ENCODE measurements at regions not wholly inside any gene's neighbourhood (a gene's known extent, or its start where the extent isn't known, plus 50 kb on each side); places are given as distances from the start of the nearest gene placed in this dataset.
"Not testable (repeated sequence)": the region's sequence is repeated elsewhere in the genome, so short reads cannot be mapped to it uniquely, and the experiment has no call there.

GRCh38 chr11:42777776-42778175, 534.0 kb upstream of the API5 start:
- peaks cover 10% of the 10 kb centered on the region for H3K9me3 Mint-ChIP-seq
- H3K36me3 Mint-ChIP-seq (ENCODE audit: low read depth) = peaks cover 4% of the 10 kb centered on the region
- no peak overlapping the region for H3K27ac Mint-ChIP-seq (ENCODE audit: unreplicated experiment)
- no peak overlapping the region for H3K4me3 Mint-ChIP-seq
- H3K4me1 Mint-ChIP-seq = peaks cover 19% of the 10 kb centered on the region
- DNase-seq (ENCODE audit: low read depth, low spot score) = no peak
- TF ChIP-seq, protein P1, sequence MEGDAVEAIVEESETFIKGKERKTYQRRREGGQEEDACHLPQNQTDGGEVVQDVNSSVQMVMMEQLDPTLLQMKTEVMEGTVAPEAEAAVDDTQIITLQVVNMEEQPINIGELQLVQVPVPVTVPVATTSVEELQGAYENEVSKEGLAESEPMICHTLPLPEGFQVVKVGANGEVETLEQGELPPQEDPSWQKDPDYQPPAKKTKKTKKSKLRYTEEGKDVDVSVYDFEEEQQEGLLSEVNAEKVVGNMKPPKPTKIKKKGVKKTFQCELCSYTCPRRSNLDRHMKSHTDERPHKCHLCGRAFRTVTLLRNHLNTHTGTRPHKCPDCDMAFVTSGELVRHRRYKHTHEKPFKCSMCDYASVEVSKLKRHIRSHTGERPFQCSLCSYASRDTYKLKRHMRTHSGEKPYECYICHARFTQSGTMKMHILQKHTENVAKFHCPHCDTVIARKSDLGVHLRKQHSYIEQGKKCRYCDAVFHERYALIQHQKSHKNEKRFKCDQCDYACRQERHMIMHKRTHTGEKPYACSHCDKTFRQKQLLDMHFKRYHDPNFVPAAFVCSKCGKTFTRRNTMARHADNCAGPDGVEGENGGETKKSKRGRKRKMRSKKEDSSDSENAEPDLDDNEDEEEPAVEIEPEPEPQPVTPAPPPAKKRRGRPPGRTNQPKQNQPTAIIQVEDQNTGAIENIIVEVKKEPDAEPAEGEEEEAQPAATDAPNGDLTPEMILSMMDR (conservative IDR thresholded peaks at IDR 0.05) = no peak
- H3K27me3 Mint-ChIP-seq (ENCODE audit: low read depth) = no peaks in the 10 kb centered on the region

DNA sequence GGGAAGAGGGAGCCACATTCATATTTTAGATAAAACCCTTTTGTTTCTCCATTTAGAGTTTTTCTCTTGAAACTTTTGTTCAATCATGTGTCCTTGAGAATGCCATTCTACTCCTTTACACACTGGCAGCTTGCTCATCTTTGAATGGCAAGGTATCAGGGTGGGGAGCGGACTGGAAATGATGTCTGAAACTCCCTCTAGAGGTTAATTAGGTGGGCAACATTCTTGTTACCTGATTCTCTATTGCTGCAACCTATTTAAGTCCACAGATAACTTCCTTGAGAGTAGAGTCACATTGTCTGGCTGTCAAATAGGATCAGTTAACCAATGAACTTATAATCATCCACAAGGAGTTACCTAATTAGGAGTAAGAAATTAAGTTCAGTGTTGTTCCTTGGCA, 533.6 kb upstream of the API5 start:
- H3K27ac Mint-ChIP-seq (ENCODE audit: unreplicated experiment) = no peak overlapping the region
- H3K27me3 Mint-ChIP-seq (ENCODE audit: low read depth) = no peaks in the 10 kb centered on the region
- TF ChIP-seq, protein P1 (conservative IDR thresholded peaks at IDR 0.05) = no peak
- no peaks in the 10 kb centered on the region for H3K36me3 Mint-ChIP-seq (ENCODE audit: low read depth)
- no peak overlapping the region for H3K4me3 Mint-ChIP-seq
- H3K9me3 Mint-ChIP-seq = peaks cover 9% of the 10 kb centered on the region
- DNase-seq (ENCODE audit: low read depth, low spot score) = no peak
- peaks cover 17% of the 10 kb centered on the region for H3K4me1 Mint-ChIP-seq

- peaks cover 7% of the 10 kb centered on the region for H3K9me3 Mint-ChIP-seq
- TF ChIP-seq, protein P1 (conservative IDR thresholded peaks at IDR 0.05) = no peak
- H3K27ac Mint-ChIP-seq (ENCODE audit: unreplicated experiment) = no peak overlapping the region
- H3K36me3 Mint-ChIP-seq (ENCODE audit: low read depth) = no peaks in the 10 kb centered on the region
- peaks cover 13% of the 10 kb centered on the region for H3K4me1 Mint-ChIP-seq
- no peak for DNase-seq (ENCODE audit: low read depth, low spot score)
- H3K27me3 Mint-ChIP-seq (ENCODE audit: low read depth) = no peaks in the 10 kb centered on the region
- no peak overlapping the region for H3K4me3 Mint-ChIP-seq
Measured at GRCh38 chr11:42779555-42779954, 532.2 kb upstream of the API5 start.

GRCh38 chr11:42786981-42787380, 524.8 kb upstream of the API5 start:
- Mint-ChIP-seq H3K27ac (ENCODE audit: unreplicated experiment) (no peak overlapping the region), H3K36me3 (ENCODE audit: low read depth) (peaks cover 8% of the 10 kb centered on the region), H3K27me3 (ENCODE audit: low read depth) (no peaks in the 10 kb centered on the region), H3K4me1 (peaks cover 11% of the 10 kb centered on the region), H3K9me3 (peaks cover 8% of the 10 kb centered on the region), H3K4me3 (no peak overlapping the region)
- TF ChIP-seq, protein P1 (conservative IDR thresholded peaks at IDR 0.05) = no peak
- DNase-seq (ENCODE audit: low read depth, low spot score) = no peak

DNA sequence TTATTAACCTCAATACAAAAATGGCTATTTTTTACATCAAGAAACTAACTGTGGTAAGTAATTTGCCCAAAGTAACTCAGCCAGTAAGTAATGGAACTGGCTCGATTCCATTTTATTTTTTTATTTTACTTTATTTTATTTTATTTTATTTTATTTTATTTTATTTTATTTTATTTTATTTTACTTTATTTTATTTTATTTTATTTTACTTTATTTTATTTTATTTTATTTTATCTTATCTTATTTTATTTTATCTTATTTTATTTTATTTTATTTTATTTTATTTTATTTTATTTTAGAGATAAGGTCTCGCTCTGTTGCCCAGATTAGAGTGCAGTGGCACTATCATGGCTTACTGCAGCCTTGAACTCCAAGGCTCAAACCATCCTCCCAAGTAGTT, 516.3 kb upstream of the API5 start:
- DNase-seq (ENCODE audit: low read depth, low spot score); H3K4me1 Mint-ChIP-seq; H3K27me3 Mint-ChIP-seq (ENCODE audit: low read depth); H3K4me3 Mint-ChIP-seq; H3K36me3 Mint-ChIP-seq (ENCODE audit: low read depth); H3K27ac Mint-ChIP-seq (ENCODE audit: unreplicated experiment): not testable (repeated sequence)
- peaks cover 14% of the 10 kb centered on the region for H3K9me3 Mint-ChIP-seq

GRCh38 chr11:42800041-42800440, 511.8 kb upstream of the API5 start:
- Mint-ChIP-seq H3K9me3 (peaks cover 13% of the 10 kb centered on the region), H3K36me3 (ENCODE audit: low read depth) (peaks cover 5% of the 10 kb centered on the region), H3K27me3 (ENCODE audit: low read depth) (no peaks in the 10 kb centered on the region), H3K4me1 (peaks cover 11% of the 10 kb centered on the region), H3K4me3 (no peak overlapping the region), H3K27ac (ENCODE audit: unreplicated experiment) (no peak overlapping the region)
- TF ChIP-seq, protein P1 (conservative IDR thresholded peaks at IDR 0.05) = no peak
- DNase-seq (ENCODE audit: low read depth, low spot score) = no peak

All from neural crest cell (in vitro differentiated cells).